Kidney (tissue), 13 donors: ENCODE measurements at regions not wholly inside any gene's neighbourhood (a gene's known extent, or its start where the extent isn't known, plus 50 kb on each side); places are given as distances from the start of the nearest gene placed in this dataset.

ENCODE experiments used
- DNase-seq, 5 donors: peaks; one replicate each; pipeline ENCODE4 v3.0.0-alpha.2; 2013 to 2020
- FAIRE-seq: peaks from 2 replicates; lab custom pipeline; 2012; peaks lifted over from hg19 to GRCh38; lab: Jason Lieb, UNC
- H3K27ac ChIP-seq, 2 donors: one replicate each; pipeline ENCODE4 v1.7.0; 2013; ENCODE audit warnings: low read depth in 2 of 2, low read length in 2 of 2, inconsistent platforms in 1 of 2
- H3K27me3 ChIP-seq: one replicate; pipeline ENCODE4 v1.7.1; 2013; ENCODE audit warnings: low read length, inconsistent platforms; ENCODE audit not compliant: control insufficient read depth, insufficient read depth
- H3K36me3 ChIP-seq, 3 donors: one replicate each; pipeline versions ENCODE4 v1.7.0 to v1.7.1; 2013; ENCODE audit warnings: low read length in 3 of 3, control low read depth in 1 of 3, inconsistent platforms in 1 of 3; ENCODE audit not compliant: insufficient read depth in 3 of 3, control insufficient read depth in 2 of 3
- H3K4me1 ChIP-seq, 3 donors: one replicate each; pipeline versions ENCODE4 v1.7.0 to v1.7.1; 2013; ENCODE audit warnings: low read length in 3 of 3, inconsistent platforms in 1 of 3, low read depth in 1 of 3; ENCODE audit not compliant: control insufficient read depth in 2 of 3, insufficient read depth in 2 of 3
- H3K4me3 ChIP-seq, 3 donors: one replicate each; pipeline versions ENCODE4 v1.7.0 to v1.8.1; 2013; ENCODE audit warnings: low read length in 3 of 3, control low read depth in 1 of 3, inconsistent platforms in 1 of 3
- H3K9ac ChIP-seq, 3 donors: one replicate each; pipeline versions ENCODE4 v1.7.0 to v1.7.1; 2013; ENCODE audit warnings: low read length in 3 of 3, control low read depth in 1 of 3, inconsistent platforms in 1 of 3
- H3K9me3 ChIP-seq, 3 donors: one replicate each; pipeline versions ENCODE4 v1.7.0 to v1.7.1; 2013; ENCODE audit warnings: low read length in 3 of 3, control low read depth in 1 of 3, inconsistent platforms in 1 of 3; ENCODE audit not compliant: control insufficient read depth in 2 of 3, insufficient read depth in 1 of 3
- CTCF ChIP-seq: IDR thresholded peaks from 3 replicates; pipeline ENCODE4 v1.5.1; 2012; ENCODE audit warnings: mild to moderate bottlenecking, moderate library complexity, borderline replicate concordance; ENCODE audit not compliant: insufficient read depth; ENCODE audit errors: extremely low read depth
- intact Hi-C: fragments of 100-400 bp; cut with DNase I; formaldehyde crosslinking; loops from one replicate; pipeline ENCODE4 v1.11.1; 2022
- donor health status: control.
- donor health status: control.
- donor health status: control.
- donor health status: control.
- donor health status: control.
- donor health status: DM: yes; HTN: yes; CAD: no.
- donor health status: Normal renal cell carcinoma (clear cell type).

- Histone ChIP-seq H3K36me3 (no peaks in the 10 kb centered on the region), H3K4me3 (no peak overlapping the region), H3K27me3 (no peaks in the 10 kb centered on the region), H3K9ac (no peak overlapping the region), H3K4me1 (no peaks in the 10 kb centered on the region), H3K9me3 (peaks cover 0 to 8% (median 3%) of the 10 kb centered on the region in 3 donors), H3K27ac (no peak overlapping the region)
- intact Hi-C loops: no loop called here
- no peak for TF ChIP-seq CTCF
- no peak for DNase-seq
- no peak for FAIRE-seq
Measured at GRCh38 chr4:26094076-26094475, 180.1 kb downstream of the SMIM20 start.

- Histone ChIP-seq H3K9me3 (peaks cover 0 to 11% (median 3%) of the 10 kb centered on the region in 3 donors), H3K4me1 (no peaks in the 10 kb centered on the region), H3K27me3 (no peaks in the 10 kb centered on the region), H3K36me3 (no peaks in the 10 kb centered on the region), H3K27ac (no peak overlapping the region), H3K9ac (no peak overlapping the region), H3K4me3 (no peak overlapping the region)
- TF ChIP-seq CTCF: no peak
- DNase-seq: no peak
- no peak for FAIRE-seq
- intact Hi-C loops: no loop called here
Measured at GRCh38 chr4:26094911-26095310, 180.9 kb downstream of the SMIM20 start.

- Histone ChIP-seq H3K4me1 (no peaks in the 10 kb centered on the region), H3K4me3 (no peak overlapping the region), H3K9ac (no peak overlapping the region), H3K27me3 (no peaks in the 10 kb centered on the region), H3K27ac (no peak overlapping the region), H3K36me3 (no peaks in the 10 kb centered on the region), H3K9me3 (peaks cover 0 to 3% (median 0%) of the 10 kb centered on the region in 3 donors)
- no peak for TF ChIP-seq CTCF
- FAIRE-seq (no peak), DNase-seq (no peak)
- intact Hi-C loops: no loop called here
Measured at GRCh38 chr4:26099967-26100366, 185.9 kb downstream of the SMIM20 start.

GRCh38 chr4:26101011-26101410, 187.0 kb downstream of the SMIM20 start:
- Histone ChIP-seq H3K9ac (no peak overlapping the region), H3K27me3 (no peaks in the 10 kb centered on the region), H3K27ac (no peak overlapping the region), H3K4me1 (no peaks in the 10 kb centered on the region), H3K9me3 (peaks cover 0 to 3% (median 0%) of the 10 kb centered on the region in 3 donors), H3K36me3 (no peaks in the 10 kb centered on the region), H3K4me3 (no peak overlapping the region)
- intact Hi-C loops: no loop called here
- no peak for DNase-seq
- FAIRE-seq: no peak
- no peak for TF ChIP-seq CTCF
